Neural cell (in vitro differentiated cells): ENCODE measurements at regions not wholly inside any gene's neighbourhood (a gene's known extent, or its start where the extent isn't known, plus 50 kb on each side); places are given as distances from the start of the nearest gene placed in this dataset.

ENCODE experiments used
- H2AFZ ChIP-seq: fragments of 200-600, 300-800 bp; sonication (generic), shearing (Covaris generic); 2 replicates; pipeline ENCODE4 v1.6.0; 2014; ENCODE audit warnings: low read depth, mild to moderate bottlenecking, antibody characterized with exemption, low read length, moderate library complexity
- H3F3A ChIP-seq: fragments of 200-600 bp; shearing (Covaris generic); 2 replicates; pipeline ENCODE4 v1.6.1; 2016; ENCODE audit warnings: mild to moderate bottlenecking, moderate library complexity, mixed read lengths, antibody characterized with exemption, low read length; ENCODE audit not compliant: insufficient read depth, poor library complexity, severe bottlenecking
- H3K27ac ChIP-seq: fragments of 200-600, 300-800 bp; sonication (generic), shearing (Covaris generic); 2 replicates; pipeline ENCODE4 v1.5.1; 2014; ENCODE audit warnings: mild to moderate bottlenecking, low read length, moderate library complexity
- H3K27me3 ChIP-seq: fragments of 300-800, 200-600 bp; sonication (generic), shearing (Covaris generic); 2 replicates; pipeline ENCODE4 v1.6.0; 2014; ENCODE audit warnings: mild to moderate bottlenecking, low read depth, low read length, moderate library complexity; ENCODE audit not compliant: insufficient read depth
- H3K36me3 ChIP-seq: fragments of 300-800, 200-600 bp; sonication (generic), shearing (Covaris generic); 2 replicates; pipeline ENCODE4 v1.5.1; 2014; ENCODE audit warnings: mild to moderate bottlenecking, antibody characterized with exemption, low read length, moderate library complexity; ENCODE audit not compliant: insufficient read depth
- H3K4me2 ChIP-seq: fragments of 300-800, 200-600 bp; sonication (generic), shearing (Covaris generic); 2 replicates; pipeline ENCODE4 v1.6.0; 2014; ENCODE audit warnings: mild to moderate bottlenecking, low read length
- H3K4me3 ChIP-seq: fragments of 300-800, 200-600 bp; sonication (generic), shearing (Covaris generic); 2 replicates; pipeline ENCODE4 v1.5.1; 2014; ENCODE audit warnings: mild to moderate bottlenecking, low read length, moderate library complexity
- H3K79me2 ChIP-seq: fragments of 200-600 bp; shearing (Covaris generic); replicated peaks from 2 replicates; pipeline ENCODE4 v1.6.0; 2014; ENCODE audit warnings: mild to moderate bottlenecking, low read length, moderate library complexity; ENCODE audit not compliant: insufficient read depth
- H3K9ac ChIP-seq: fragments of 300-800, 200-600 bp; sonication (generic), shearing (Covaris generic); 2 replicates; pipeline ENCODE4 v1.6.1; 2016; ENCODE audit warnings: mild to moderate bottlenecking, low read length, mixed read lengths
- H3K9me2 ChIP-seq: fragments of 200-600 bp; shearing (Covaris generic); 2 replicates; pipeline ENCODE4 v1.6.1; 2016; ENCODE audit warnings: mild to moderate bottlenecking, low read length, mixed read lengths; ENCODE audit not compliant: insufficient read depth
- H3K9me3 ChIP-seq: fragments of 200-600, 300-800 bp; sonication (generic), shearing (Covaris generic); 2 replicates; pipeline ENCODE4 v1.6.1; 2016; ENCODE audit warnings: mild to moderate bottlenecking, mixed run types, low read length, moderate library complexity, mixed read lengths
- H4K20me1 ChIP-seq: fragments of 200-600 bp; shearing (Covaris generic); 2 replicates; pipeline ENCODE4 v1.6.1; 2016; ENCODE audit warnings: mild to moderate bottlenecking, mixed run types; ENCODE audit not compliant: insufficient read depth
- EP300 ChIP-seq: fragments of 450-650 bp; conservative IDR thresholded peaks from 2 replicates; pipeline ENCODE4 v1.6.1; 2014; ENCODE audit warnings: antibody characterized with exemption, mild to moderate bottlenecking, moderate library complexity; ENCODE audit not compliant: poor library complexity, severe bottlenecking
- EZH2 ChIP-seq: fragments of 200-600, 300-800 bp; shearing (Covaris generic), sonication (generic); IDR thresholded peaks from 2 replicates; pipeline ENCODE4 v1.6.1; 2014; ENCODE audit warnings: antibody characterized with exemption, low read length, borderline replicate concordance, mild to moderate bottlenecking; ENCODE audit not compliant: insufficient read depth, poor library complexity, severe bottlenecking
- MXI1 ChIP-seq: fragments of 450-650 bp; conservative IDR thresholded peaks from 2 replicates; pipeline ENCODE4 v1.6.1; 2014; ENCODE audit warnings: antibody characterized with exemption, mild to moderate bottlenecking; ENCODE audit not compliant: poor library complexity, severe bottlenecking
- POLR2AphosphoS5 ChIP-seq: IDR thresholded peaks from 2 replicates; pipeline ENCODE4 v1.6.1; 2012
- RAD21 ChIP-seq: fragments of 450-650 bp; conservative IDR thresholded peaks from 2 replicates; pipeline ENCODE4 v1.6.1; 2014; ENCODE audit warnings: antibody characterized with exemption, mild to moderate bottlenecking, moderate library complexity
- SMC3 ChIP-seq: fragments of 450-650 bp; conservative IDR thresholded peaks from 2 replicates; pipeline ENCODE4 v1.6.1; 2014; ENCODE audit warnings: antibody characterized with exemption, mild to moderate bottlenecking, moderate library complexity; ENCODE audit not compliant: poor library complexity
- TAF1 ChIP-seq: IDR thresholded peaks from 2 replicates; pipeline ENCODE4 v1.6.1; 2012; ENCODE audit warnings: low read depth
- TF ChIP-seq, protein P1 (sequence below): IDR thresholded peaks from 2 replicates; pipeline ENCODE4 v1.6.1; 2012; ENCODE audit warnings: borderline replicate concordance
- TF ChIP-seq, protein P2 (sequence below): fragments of 450-650 bp; IDR thresholded peaks from 2 replicates; pipeline ENCODE4 v1.5.1; 2014; ENCODE audit warnings: antibody characterized with exemption, mild to moderate bottlenecking, moderate library complexity; ENCODE audit not compliant: poor library complexity, severe bottlenecking

DNA sequence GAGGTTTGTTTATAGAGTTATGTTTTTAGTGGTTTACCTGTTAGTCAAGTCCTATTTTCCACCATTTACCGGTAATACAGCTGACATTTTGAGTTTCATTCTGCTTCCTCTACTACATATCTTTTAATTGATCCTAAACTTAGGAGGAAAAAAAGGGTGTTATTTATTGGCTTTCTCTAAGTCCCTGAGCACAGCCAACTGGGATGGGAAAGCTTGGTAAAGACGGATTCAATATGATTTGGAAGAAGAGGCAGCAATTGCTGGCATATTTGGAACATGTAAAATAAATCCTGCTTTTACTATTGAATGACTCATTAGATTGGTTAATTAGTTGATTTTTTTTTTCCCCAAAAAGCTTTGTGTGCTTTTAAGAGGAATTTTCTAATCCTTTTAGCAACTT, 475.7 kb downstream of the PRKD1 start:
- Histone ChIP-seq H3K9me2 (no peaks in the 10 kb centered on the region), H3K4me3 (no peak overlapping the region), H3K79me2 (peaks cover 12% of the 10 kb centered on the region), H3K4me2 (no peak overlapping the region), H3K27me3 (no peaks in the 10 kb centered on the region), H2AFZ (no peak overlapping the region), H3K9me3 (no peaks in the 10 kb centered on the region), H3F3A (peaks cover 3% of the 10 kb centered on the region), H3K9ac (no peak overlapping the region), H3K36me3 (no peaks in the 10 kb centered on the region), H3K27ac (no peak overlapping the region), H4K20me1 (no peaks in the 10 kb centered on the region)
- no peak for TF ChIP-seq MXI1
- no peak for TF ChIP-seq EZH2

DNA sequence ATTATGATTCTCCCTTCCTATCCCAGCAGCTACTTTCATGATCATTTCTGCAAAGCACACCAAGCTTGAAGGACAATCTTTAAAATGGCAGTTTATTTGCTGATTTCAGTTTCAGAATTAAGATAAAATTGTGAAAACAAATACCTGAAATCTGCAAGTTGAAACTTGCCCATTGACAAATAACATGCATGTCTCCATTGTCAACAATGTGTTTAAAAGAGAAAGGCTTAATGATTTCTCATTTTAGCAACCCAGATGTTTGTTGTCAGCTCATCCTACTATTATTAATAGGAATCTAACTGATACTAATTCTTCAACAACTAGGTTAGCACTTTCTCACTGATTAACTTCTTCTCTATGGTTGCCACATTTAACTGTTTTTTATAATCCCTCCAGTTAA, 474.6 kb downstream of the PRKD1 start:
- Histone ChIP-seq H2AFZ (no peak overlapping the region), H3K4me3 (peak overlapping the region; percentile 4), H3K9me2 (no peaks in the 10 kb centered on the region), H3K9me3 (no peaks in the 10 kb centered on the region), H3K79me2 (peaks cover 18% of the 10 kb centered on the region), H3K4me2 (no peak overlapping the region), H3K9ac (no peak overlapping the region), H4K20me1 (no peaks in the 10 kb centered on the region), H3F3A (peaks cover 3% of the 10 kb centered on the region), H3K36me3 (no peaks in the 10 kb centered on the region), H3K27ac (peak overlapping the region; percentile 45), H3K27me3 (no peaks in the 10 kb centered on the region)
- no peak for TF ChIP-seq EZH2
- no peak for TF ChIP-seq EP300
- no peak for TF ChIP-seq TAF1
- TF ChIP-seq, protein P1, sequence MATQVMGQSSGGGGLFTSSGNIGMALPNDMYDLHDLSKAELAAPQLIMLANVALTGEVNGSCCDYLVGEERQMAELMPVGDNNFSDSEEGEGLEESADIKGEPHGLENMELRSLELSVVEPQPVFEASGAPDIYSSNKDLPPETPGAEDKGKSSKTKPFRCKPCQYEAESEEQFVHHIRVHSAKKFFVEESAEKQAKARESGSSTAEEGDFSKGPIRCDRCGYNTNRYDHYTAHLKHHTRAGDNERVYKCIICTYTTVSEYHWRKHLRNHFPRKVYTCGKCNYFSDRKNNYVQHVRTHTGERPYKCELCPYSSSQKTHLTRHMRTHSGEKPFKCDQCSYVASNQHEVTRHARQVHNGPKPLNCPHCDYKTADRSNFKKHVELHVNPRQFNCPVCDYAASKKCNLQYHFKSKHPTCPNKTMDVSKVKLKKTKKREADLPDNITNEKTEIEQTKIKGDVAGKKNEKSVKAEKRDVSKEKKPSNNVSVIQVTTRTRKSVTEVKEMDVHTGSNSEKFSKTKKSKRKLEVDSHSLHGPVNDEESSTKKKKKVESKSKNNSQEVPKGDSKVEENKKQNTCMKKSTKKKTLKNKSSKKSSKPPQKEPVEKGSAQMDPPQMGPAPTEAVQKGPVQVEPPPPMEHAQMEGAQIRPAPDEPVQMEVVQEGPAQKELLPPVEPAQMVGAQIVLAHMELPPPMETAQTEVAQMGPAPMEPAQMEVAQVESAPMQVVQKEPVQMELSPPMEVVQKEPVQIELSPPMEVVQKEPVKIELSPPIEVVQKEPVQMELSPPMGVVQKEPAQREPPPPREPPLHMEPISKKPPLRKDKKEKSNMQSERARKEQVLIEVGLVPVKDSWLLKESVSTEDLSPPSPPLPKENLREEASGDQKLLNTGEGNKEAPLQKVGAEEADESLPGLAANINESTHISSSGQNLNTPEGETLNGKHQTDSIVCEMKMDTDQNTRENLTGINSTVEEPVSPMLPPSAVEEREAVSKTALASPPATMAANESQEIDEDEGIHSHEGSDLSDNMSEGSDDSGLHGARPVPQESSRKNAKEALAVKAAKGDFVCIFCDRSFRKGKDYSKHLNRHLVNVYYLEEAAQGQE: no peak
- TF ChIP-seq RAD21: no peak
- TF ChIP-seq, protein P2, sequence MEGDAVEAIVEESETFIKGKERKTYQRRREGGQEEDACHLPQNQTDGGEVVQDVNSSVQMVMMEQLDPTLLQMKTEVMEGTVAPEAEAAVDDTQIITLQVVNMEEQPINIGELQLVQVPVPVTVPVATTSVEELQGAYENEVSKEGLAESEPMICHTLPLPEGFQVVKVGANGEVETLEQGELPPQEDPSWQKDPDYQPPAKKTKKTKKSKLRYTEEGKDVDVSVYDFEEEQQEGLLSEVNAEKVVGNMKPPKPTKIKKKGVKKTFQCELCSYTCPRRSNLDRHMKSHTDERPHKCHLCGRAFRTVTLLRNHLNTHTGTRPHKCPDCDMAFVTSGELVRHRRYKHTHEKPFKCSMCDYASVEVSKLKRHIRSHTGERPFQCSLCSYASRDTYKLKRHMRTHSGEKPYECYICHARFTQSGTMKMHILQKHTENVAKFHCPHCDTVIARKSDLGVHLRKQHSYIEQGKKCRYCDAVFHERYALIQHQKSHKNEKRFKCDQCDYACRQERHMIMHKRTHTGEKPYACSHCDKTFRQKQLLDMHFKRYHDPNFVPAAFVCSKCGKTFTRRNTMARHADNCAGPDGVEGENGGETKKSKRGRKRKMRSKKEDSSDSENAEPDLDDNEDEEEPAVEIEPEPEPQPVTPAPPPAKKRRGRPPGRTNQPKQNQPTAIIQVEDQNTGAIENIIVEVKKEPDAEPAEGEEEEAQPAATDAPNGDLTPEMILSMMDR: no peak
- TF ChIP-seq SMC3: no peak
- TF ChIP-seq POLR2AphosphoS5: no peak
- no peak for TF ChIP-seq MXI1
